Gastroesophageal sphincter (tissue), 3 donors: ENCODE measurements at regions not wholly inside any gene's neighbourhood (a gene's known extent, or its start where the extent isn't known, plus 50 kb on each side); places are given as distances from the start of the nearest gene placed in this dataset.

Experiments used
- POLR2A ChIP-seq, 2 donors: fragments of 450-650 bp; IDR thresholded peaks; one replicate each; pipeline ENCODE4 v1.6.1; 2017; ENCODE audit warnings: antibody characterized with exemption in 2 of 2, mild to moderate bottlenecking in 2 of 2, moderate library complexity in 1 of 2
- TF ChIP-seq, protein P1 (sequence below), 4 experiments: fragments of 200-600 bp in 2 of 4; fragments of 450-650 bp in 2 of 4; sonication (generic) in 1 of 4; IDR thresholded peaks; one replicate each; pipeline ENCODE4 v1.5.1; 2017 to 2019; ENCODE audit warnings: antibody characterized with exemption in 4 of 4, mild to moderate bottlenecking in 2 of 4, moderate library complexity in 2 of 4

- TF ChIP-seq POLR2A (IDR thresholded peaks at IDR 0.05) = no peak
- TF ChIP-seq, protein P1, sequence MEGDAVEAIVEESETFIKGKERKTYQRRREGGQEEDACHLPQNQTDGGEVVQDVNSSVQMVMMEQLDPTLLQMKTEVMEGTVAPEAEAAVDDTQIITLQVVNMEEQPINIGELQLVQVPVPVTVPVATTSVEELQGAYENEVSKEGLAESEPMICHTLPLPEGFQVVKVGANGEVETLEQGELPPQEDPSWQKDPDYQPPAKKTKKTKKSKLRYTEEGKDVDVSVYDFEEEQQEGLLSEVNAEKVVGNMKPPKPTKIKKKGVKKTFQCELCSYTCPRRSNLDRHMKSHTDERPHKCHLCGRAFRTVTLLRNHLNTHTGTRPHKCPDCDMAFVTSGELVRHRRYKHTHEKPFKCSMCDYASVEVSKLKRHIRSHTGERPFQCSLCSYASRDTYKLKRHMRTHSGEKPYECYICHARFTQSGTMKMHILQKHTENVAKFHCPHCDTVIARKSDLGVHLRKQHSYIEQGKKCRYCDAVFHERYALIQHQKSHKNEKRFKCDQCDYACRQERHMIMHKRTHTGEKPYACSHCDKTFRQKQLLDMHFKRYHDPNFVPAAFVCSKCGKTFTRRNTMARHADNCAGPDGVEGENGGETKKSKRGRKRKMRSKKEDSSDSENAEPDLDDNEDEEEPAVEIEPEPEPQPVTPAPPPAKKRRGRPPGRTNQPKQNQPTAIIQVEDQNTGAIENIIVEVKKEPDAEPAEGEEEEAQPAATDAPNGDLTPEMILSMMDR (IDR thresholded peaks at IDR 0.05) = no peak
These were observed 1023.4 kb upstream of the NR2F2 start for GRCh38 chr15:95307115-95307514.
